Coronary artery (tissue), 2 donors: ENCODE measurements at regions not wholly inside any gene's neighbourhood (a gene's known extent, or its start where the extent isn't known, plus 50 kb on each side); places are given as distances from the start of the nearest gene placed in this dataset.
"Not testable (repeated sequence)": the region's sequence is repeated elsewhere in the genome, so short reads cannot be mapped to it uniquely, and the experiment has no call there.

ENCODE experiments used
- DNase-seq: peaks from one replicate; pipeline ENCODE4 v3.0.0-alpha.2; 2017; ENCODE audit warnings: low spot score
- H3K27ac ChIP-seq, 2 donors: fragments of 200-600 bp; sonication (generic); one replicate each; pipeline ENCODE4 v1.5.1; 2016 to 2019
- H3K4me3 ChIP-seq: fragments of 200-600 bp; sonication (generic); 2 replicates; pipeline ENCODE4 v1.5.1; 2016; ENCODE audit warnings: mild to moderate bottlenecking, moderate library complexity
- TF ChIP-seq, protein P1 (sequence below): fragments of 200-600 bp; sonication (generic); IDR thresholded peaks from one replicate; pipeline ENCODE4 v1.5.1; 2019; ENCODE audit warnings: antibody characterized with exemption

DNA sequence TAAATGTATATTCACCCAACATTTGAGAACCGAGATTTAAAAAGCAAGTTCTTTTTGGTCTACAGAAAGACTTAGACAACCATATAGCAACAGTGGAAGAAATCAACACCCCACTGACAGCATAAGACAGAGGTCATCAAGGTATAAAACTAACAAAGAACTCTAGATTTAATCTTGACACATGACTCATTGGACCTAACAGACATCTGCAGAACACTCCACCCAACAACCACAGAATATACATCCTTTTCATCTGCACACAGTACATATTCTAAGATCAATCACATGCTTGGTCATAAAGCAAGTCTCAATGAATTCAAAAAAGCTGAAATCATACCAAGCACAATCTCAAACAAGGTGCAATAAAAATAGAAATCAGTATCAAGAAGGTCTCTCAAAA is 65.8 kb downstream of the SPIN4 start:
- TF ChIP-seq, protein P1, sequence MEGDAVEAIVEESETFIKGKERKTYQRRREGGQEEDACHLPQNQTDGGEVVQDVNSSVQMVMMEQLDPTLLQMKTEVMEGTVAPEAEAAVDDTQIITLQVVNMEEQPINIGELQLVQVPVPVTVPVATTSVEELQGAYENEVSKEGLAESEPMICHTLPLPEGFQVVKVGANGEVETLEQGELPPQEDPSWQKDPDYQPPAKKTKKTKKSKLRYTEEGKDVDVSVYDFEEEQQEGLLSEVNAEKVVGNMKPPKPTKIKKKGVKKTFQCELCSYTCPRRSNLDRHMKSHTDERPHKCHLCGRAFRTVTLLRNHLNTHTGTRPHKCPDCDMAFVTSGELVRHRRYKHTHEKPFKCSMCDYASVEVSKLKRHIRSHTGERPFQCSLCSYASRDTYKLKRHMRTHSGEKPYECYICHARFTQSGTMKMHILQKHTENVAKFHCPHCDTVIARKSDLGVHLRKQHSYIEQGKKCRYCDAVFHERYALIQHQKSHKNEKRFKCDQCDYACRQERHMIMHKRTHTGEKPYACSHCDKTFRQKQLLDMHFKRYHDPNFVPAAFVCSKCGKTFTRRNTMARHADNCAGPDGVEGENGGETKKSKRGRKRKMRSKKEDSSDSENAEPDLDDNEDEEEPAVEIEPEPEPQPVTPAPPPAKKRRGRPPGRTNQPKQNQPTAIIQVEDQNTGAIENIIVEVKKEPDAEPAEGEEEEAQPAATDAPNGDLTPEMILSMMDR = no peak

DNA sequence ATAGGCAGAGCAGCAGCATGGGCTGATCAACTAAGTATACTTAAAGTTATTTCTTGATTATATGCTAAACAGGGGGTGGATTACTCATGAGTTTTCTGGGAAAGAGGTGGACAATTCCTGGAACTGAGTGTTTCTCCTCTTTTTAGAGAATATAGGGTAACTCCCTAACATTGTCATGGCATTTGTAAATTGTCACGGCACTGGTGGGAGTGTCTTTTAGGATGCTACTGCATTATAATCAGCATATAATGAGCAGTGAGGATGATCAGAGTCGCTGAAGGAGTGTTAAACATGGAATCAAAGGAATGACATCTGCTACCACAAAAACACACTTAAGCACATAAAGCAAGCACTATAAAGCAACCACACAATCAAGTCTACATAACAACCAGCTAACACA is 66.5 kb downstream of the SPIN4 start:
- no peak for DNase-seq
- Histone ChIP-seq H3K4me3 (no peak overlapping the region), H3K27ac (no peak overlapping the region)
- TF ChIP-seq, protein P1 = no peak

More for the DNA sequence above, 65.8 kb downstream of the SPIN4 start:
- Histone ChIP-seq H3K27ac (no peak overlapping the region), H3K4me3 (no peak overlapping the region)
- no peak for DNase-seq

- H3K4me3 ChIP-seq = no peak overlapping the region
- TF ChIP-seq, protein P1 = no peak
- no peak for DNase-seq
- H3K27ac ChIP-seq = no peak overlapping the region
Observed at GRCh38 chrX:63283348-63283747, 67.8 kb downstream of the SPIN4 start.

DNA sequence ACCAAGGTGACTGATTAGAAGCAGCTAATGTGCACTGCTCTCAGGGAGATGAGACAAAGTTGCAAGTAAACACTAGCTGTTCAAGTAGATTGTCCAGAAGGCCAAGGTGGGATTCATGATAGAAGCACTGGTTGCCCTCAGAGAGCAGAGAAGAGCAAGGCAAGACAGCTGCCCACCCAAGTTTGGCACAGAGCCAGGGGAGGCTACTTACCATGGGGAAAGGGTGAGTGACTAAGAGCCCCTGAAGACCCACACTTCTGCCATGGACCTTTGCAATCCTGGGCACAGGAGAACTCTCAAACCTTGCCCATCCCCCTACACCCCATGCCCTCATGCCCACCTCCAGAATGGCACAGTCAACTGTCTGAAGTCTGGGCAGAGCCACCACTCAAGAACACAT is 68.3 kb downstream of the SPIN4 start:
- H3K27ac ChIP-seq = no peak overlapping the region
- DNase-seq = no peak
- H3K4me3 ChIP-seq = no peak overlapping the region
- TF ChIP-seq, protein P1 = no peak

- Histone ChIP-seq H3K27ac (no peak overlapping the region), H3K4me3 (no peak overlapping the region)
- TF ChIP-seq, protein P1 = no peak
- no peak for DNase-seq
Observed at GRCh38 chrX:63282077-63282476, 69.1 kb downstream of the SPIN4 start.

- H3K27ac ChIP-seq = no peak overlapping the region
- DNase-seq = no peak
- TF ChIP-seq, protein P1 = no peak
- no peak overlapping the region for H3K4me3 ChIP-seq
Observed at GRCh38 chrX:63281465-63281864, 69.7 kb downstream of the SPIN4 start.

- H3K4me3 ChIP-seq, DNase-seq, H3K27ac ChIP-seq: not testable (repeated sequence)
Observed at GRCh38 chrX:63277394-63277793, 73.7 kb downstream of the SPIN4 start.

DNA sequence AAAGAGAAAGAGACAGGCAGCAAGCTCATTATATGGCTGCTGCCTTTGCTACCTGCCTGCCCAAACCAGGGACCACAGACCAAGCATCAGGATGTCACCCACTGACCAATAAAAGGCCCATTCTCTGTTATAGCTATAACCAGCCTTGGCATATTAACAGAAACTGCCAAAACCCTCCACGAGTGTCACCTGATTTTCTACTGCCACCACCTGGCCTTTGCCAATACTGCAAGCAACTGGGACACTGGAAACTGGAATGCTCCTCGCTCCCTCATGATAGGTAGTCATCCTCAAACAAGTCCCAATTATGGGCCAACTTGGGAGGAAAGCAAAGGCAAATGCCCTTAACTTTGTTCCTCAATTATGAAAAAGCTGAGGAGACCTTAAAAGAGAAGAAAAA is 76.0 kb downstream of the SPIN4 start:
- Histone ChIP-seq H3K4me3 (no peak overlapping the region), H3K27ac (no peak overlapping the region)
- TF ChIP-seq, protein P1 = no peak
- DNase-seq = no peak
